Duodenal mucosa (tissue), 2 donors: ENCODE measurements at regions not wholly inside any gene's neighbourhood (a gene's known extent, or its start where the extent isn't known, plus 50 kb on each side); places are given as distances from the start of the nearest gene placed in this dataset.

Experiments
- H3K27ac ChIP-seq: one replicate; pipeline ENCODE4 v1.7.0; 2013; ENCODE audit warnings: low read depth, low read length
- H3K27me3 ChIP-seq, 2 donors: one replicate each; pipeline ENCODE4 v1.7.0; 2013; ENCODE audit warnings: low read length in 2 of 2, control low read depth in 1 of 2; ENCODE audit not compliant: insufficient read depth in 2 of 2, control insufficient read depth in 1 of 2
- H3K36me3 ChIP-seq, 2 donors: one replicate each; pipeline ENCODE4 v1.7.0; 2013; ENCODE audit warnings: low read length in 2 of 2, control low read depth in 1 of 2; ENCODE audit not compliant: insufficient read depth in 2 of 2, control insufficient read depth in 1 of 2
- H3K4me1 ChIP-seq, 2 donors: one replicate each; pipeline ENCODE4 v1.7.0; 2013; ENCODE audit warnings: low read length in 2 of 2, control low read depth in 1 of 2; ENCODE audit not compliant: insufficient read depth in 2 of 2, control insufficient read depth in 1 of 2
- H3K4me3 ChIP-seq, 2 donors: one replicate each; pipeline ENCODE4 v1.7.0; 2013; ENCODE audit warnings: low read length in 2 of 2, low read depth in 1 of 2
- H3K9ac ChIP-seq, 2 donors: one replicate each; pipeline ENCODE4 v1.7.0; 2013; ENCODE audit warnings: low read length in 2 of 2, low read depth in 1 of 2
- H3K9me3 ChIP-seq, 2 donors: one replicate each; pipeline ENCODE4 v1.7.0; 2013; ENCODE audit warnings: low read length in 2 of 2, control low read depth in 1 of 2; ENCODE audit not compliant: control insufficient read depth in 1 of 2

GRCh38 chr20:59512651-59513050 is 91.7 kb upstream of the PHACTR3 start:
- Histone ChIP-seq H3K27me3 (peaks cover 5 to 14% of the 10 kb centered on the region in 2 donors), H3K36me3 (no peaks in the 10 kb centered on the region), H3K27ac (no peak overlapping the region), H3K4me1 (no peaks in the 10 kb centered on the region), H3K4me3 (no peak overlapping the region), H3K9me3 (no peaks in the 10 kb centered on the region), H3K9ac (no peak overlapping the region)

GRCh38 chr20:59514554-59514953 is 89.8 kb upstream of the PHACTR3 start:
- no peak overlapping the region for H3K4me3 ChIP-seq
- no peak overlapping the region for H3K9ac ChIP-seq
- H3K36me3 ChIP-seq = no peaks in the 10 kb centered on the region
- no peaks in the 10 kb centered on the region for H3K9me3 ChIP-seq
- H3K27ac ChIP-seq = no peak overlapping the region
- no peaks in the 10 kb centered on the region for H3K4me1 ChIP-seq
- peaks cover 5 to 14% of the 10 kb centered on the region in 2 donors for H3K27me3 ChIP-seq

GRCh38 chr20:59515013-59515905 is 89.1 kb upstream of the PHACTR3 start:
- H3K27me3 ChIP-seq = peaks cover 5 to 16% of the 10 kb centered on the region in 2 donors
- no peaks in the 10 kb centered on the region for H3K36me3 ChIP-seq
- H3K4me3 ChIP-seq = no peak overlapping the region
- no peak overlapping the region for H3K27ac ChIP-seq
- H3K9me3 ChIP-seq = no peaks in the 10 kb centered on the region
- no peak overlapping the region for H3K9ac ChIP-seq
- no peaks in the 10 kb centered on the region for H3K4me1 ChIP-seq

GRCh38 chr20:59515906-59516209 is 88.5 kb upstream of the PHACTR3 start:
- Histone ChIP-seq H3K27ac (no peak overlapping the region), H3K4me3 (no peak overlapping the region), H3K36me3 (no peaks in the 10 kb centered on the region), H3K9me3 (no peaks in the 10 kb centered on the region), H3K9ac (no peak overlapping the region), H3K4me1 (no peaks in the 10 kb centered on the region), H3K27me3 (peaks cover 5 to 17% of the 10 kb centered on the region in 2 donors)

- no peak overlapping the region for H3K27ac ChIP-seq
- H3K36me3 ChIP-seq = no peaks in the 10 kb centered on the region
- H3K4me3 ChIP-seq = no peak overlapping the region
- no peaks in the 10 kb centered on the region for H3K9me3 ChIP-seq
- H3K4me1 ChIP-seq = no peaks in the 10 kb centered on the region
- peaks cover 10 to 14% of the 10 kb centered on the region in 2 donors for H3K27me3 ChIP-seq
- no peak overlapping the region for H3K9ac ChIP-seq
These were observed 85.2 kb upstream of the PHACTR3 start for GRCh38 chr20:59518881-59519706.

GRCh38 chr20:59519707-59520014 is 84.7 kb upstream of the PHACTR3 start:
- H3K9me3 ChIP-seq = no peaks in the 10 kb centered on the region
- no peak overlapping the region for H3K27ac ChIP-seq
- H3K36me3 ChIP-seq = no peaks in the 10 kb centered on the region
- no peak overlapping the region for H3K4me3 ChIP-seq
- peaks cover 8 to 13% of the 10 kb centered on the region in 2 donors for H3K27me3 ChIP-seq
- no peaks in the 10 kb centered on the region for H3K4me1 ChIP-seq
- H3K9ac ChIP-seq = no peak overlapping the region

- Histone ChIP-seq H3K36me3 (no peaks in the 10 kb centered on the region), H3K9ac (no peak overlapping the region), H3K27ac (no peak overlapping the region), H3K27me3 (peaks cover 8 to 14% of the 10 kb centered on the region in 2 donors), H3K4me1 (no peaks in the 10 kb centered on the region), H3K4me3 (no peak overlapping the region), H3K9me3 (no peaks in the 10 kb centered on the region)
These were observed 83.5 kb upstream of the PHACTR3 start for GRCh38 chr20:59520814-59521213.

GRCh38 chr20:59525500-59526241 is 78.7 kb upstream of the PHACTR3 start:
- Histone ChIP-seq H3K9me3 (no peaks in the 10 kb centered on the region), H3K9ac (no peak overlapping the region), H3K27ac (no peak overlapping the region), H3K4me1 (no peaks in the 10 kb centered on the region), H3K4me3 (no peak overlapping the region), H3K27me3 (peaks cover 21 to 33% of the 10 kb centered on the region in 2 donors), H3K36me3 (no peaks in the 10 kb centered on the region)

GRCh38 chr20:59526242-59527225 is 77.8 kb upstream of the PHACTR3 start:
- H3K4me1 ChIP-seq = no peaks in the 10 kb centered on the region
- no peaks in the 10 kb centered on the region for H3K9me3 ChIP-seq
- H3K27me3 ChIP-seq = peaks cover 21 to 33% of the 10 kb centered on the region in 2 donors
- H3K36me3 ChIP-seq = no peaks in the 10 kb centered on the region
- no peak overlapping the region for H3K27ac ChIP-seq
- no peak overlapping the region for H3K9ac ChIP-seq
- no peak overlapping the region for H3K4me3 ChIP-seq
